HG03432 (cell line): ENCODE measurements at regions not wholly inside any gene's neighbourhood (a gene's known extent, or its start where the extent isn't known, plus 50 kb on each side); places are given as distances from the start of the nearest gene placed in this dataset.

ENCODE experiments used
- ATAC-seq: cut with Tn5 transposase; IDR thresholded peaks from one replicate; pipeline ENCODE4 v1.9.1; 2021; ENCODE audit warnings: mild to moderate bottlenecking, moderate library complexity; ENCODE audit not compliant: unreplicated experiment

DNA sequence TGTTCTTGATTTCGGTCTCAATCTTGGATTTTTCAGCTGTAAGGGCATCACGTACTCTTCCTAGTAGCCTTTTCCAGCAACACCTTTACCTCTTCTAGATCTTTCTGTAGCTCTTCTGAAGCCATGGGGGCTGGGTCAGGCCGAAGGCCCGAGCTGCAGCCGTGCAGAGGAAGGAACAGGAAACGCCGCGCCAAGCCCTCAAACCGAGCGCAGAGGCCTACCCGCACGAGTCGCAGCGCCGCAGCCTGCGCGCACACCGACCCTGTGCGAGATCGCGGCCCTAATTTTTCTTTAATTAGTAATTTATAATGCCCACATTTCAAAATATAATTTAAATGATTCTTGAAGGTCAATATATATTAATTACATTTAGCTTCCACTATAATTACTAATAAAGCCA lies 483.8 kb downstream of the NUP35 start:
- no peak for ATAC-seq

DNA sequence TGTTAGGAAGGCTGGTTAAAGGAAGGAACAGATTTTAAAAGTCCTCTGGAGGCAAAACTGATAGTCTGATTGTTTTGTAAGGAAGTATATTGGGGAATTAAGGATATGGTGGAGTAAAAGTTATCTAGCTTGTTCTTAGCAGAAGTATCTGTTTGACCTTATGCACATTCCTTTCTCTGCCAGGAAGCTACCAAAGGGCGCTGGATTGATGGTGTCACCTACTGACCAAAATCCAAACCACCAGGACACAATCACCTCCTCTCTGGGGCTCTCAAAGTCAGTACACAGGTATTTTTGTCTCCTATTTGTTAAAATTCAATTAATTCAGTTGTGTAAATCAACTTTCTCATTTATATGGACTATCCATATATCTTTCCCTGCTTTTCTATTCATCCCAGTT lies 484.5 kb downstream of the NUP35 start:
- ATAC-seq: no peak

DNA sequence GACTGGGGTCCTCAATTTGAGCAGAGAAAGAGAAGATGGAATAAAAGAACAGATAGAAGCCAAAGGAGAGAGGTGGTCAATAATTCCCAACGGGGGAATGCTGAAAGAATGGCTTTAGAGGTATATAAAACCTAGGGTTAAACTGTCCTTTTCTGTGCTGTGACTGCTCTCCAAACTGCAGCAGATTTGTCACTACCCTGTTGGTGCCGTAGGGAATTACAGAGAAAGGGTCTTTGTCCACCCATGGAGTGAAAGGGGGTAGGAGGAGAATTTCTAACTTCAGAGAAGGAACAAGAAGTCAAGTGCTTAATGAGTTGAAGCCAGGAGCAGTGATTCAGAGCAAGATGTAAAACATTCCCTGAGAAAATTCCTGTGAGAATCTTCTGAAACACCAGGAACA lies 486.5 kb downstream of the NUP35 start:
- no peak for ATAC-seq

DNA sequence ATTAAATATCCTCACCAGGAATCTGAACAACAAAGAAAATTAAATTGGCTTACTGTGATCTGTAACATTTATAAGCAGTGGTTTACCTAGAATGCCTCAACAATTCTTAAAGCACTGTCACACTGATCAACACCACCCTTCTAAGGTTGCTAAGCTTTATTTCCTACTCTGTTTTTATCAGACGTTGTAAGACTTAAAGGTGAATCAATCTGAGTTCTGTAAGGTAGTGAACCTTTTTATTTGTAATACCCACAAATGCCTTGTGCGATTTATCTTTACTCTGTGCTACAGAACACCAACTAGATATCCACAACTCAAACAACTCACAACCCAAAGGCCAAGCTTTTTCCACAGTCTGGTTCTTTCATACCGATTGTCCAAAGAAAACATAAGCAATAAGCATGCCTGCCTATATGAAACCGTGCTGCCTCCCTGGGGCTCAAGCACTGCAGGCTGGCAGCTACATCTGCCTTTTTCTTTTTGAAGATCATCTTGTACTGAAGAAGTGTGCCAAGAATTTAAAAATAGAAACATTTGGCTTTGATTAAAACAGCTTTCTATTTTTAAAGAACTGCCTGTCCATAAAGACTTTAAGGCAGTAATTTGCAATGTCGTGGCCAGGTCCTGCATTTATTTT lies 490.7 kb downstream of the NUP35 start:
- no peak for ATAC-seq

DNA sequence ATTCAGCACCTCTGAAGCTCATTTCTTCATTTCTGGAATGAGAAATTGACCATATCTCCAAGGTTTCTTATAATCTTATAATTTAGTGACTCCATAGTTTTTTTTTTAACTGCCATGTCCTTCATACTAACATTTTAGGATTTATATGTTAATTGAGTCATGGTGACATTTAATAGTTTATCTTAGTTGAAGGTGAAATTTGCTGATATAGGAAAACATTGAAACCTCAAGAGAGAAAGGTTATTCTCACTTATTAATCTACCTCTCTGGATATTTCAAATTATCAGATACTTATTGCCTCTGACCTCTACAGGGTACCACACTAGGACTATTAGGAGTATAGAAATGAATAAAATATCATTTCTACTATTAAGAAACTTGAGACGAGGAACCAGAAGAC lies 499.0 kb downstream of the NUP35 start:
- ATAC-seq: no peak

DNA sequence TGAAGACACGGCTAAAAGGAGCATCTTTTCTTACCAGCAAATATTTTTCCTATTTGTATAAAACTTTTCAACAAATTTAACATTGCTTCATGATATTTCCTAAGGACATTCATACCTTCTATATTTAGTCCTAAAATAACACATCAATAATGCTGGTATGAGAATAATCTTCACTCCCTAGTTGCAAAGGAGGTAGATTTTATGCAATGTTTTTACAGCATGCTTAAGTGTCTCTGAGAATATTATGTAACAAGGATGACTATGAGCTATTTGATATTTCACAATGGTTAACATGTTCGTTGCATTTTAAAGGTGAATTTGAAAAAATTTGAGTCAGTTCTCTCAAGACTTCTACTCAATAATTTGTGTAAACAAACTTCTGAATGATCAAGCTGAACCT lies 506.7 kb downstream of the NUP35 start:
- ATAC-seq: no peak

DNA sequence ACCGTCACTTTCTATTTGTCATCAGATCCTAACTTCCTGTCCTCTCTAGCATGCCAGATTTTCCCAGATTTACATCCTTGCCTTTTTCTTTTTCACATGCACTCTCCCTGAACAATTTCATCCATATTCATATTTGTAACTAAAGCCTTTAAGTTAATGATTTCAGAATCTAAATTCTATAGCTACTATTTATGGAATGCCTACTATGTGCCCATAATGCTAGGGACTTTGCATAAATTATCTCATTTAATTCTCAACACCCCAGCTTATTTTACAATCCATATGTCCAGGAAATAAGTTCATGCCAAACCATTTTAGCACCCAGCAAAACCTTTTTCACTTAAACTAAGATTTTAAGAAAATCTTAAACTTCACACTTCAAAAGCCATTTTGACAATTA lies 531.9 kb downstream of the NUP35 start:
- ATAC-seq: no peak

DNA sequence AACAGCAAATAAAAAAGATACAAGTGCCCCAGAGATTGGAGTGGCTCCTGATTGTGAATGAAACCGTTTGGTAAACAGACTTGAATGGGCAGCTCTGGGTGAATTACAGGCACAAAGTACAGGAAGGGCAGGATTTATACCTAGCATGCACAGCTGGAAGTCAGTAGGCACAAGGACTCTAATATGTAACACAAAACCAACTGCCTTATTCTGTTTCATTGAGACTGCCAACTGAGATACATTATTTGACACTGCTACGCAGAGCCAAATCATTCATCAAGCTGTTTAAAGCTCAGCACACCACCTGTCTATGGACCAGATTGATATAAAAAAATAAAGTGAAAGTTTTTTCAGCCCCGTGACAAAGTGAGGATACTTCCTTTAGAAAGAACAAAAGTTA lies 541.2 kb downstream of the NUP35 start:
- ATAC-seq: no peak

DNA sequence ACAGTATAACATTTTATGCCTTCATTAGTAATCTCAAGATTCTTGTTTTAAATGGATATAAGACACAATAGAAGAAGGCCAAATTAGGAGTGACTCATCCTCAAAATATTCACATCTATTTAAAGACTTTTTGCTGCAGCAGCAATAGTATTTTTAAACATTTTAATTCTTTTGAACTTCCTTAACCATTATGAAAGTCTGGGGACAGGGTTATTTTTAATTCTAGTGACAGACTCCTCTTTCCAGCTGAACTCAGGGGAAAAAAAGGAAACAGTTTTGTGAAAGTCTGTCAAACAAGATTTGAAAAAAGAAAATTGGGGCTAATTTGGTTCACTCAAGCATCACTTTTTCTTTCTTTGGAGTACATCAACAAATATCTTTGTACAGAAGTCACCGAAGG lies 541.8 kb downstream of the NUP35 start:
- ATAC-seq: no peak

DNA sequence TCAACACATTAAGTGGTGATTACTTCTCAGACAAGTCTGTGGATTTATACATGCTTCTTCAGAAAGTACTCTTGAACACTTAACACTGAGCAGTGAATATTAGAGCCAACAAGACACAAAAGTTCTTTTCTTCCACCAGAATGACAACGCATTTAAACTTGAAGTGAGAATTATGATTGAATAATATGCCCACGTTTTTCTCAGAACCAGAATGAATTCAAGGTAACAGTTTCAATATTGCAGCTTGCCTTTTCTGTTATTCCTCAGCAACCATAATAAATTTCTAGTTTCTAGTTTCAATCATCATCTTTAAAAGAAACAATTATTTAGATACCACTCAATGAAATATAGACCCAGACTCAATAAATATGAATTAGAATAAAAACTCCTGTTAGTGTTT lies 547.0 kb downstream of the NUP35 start:
- ATAC-seq: peak; percentile 40

DNA sequence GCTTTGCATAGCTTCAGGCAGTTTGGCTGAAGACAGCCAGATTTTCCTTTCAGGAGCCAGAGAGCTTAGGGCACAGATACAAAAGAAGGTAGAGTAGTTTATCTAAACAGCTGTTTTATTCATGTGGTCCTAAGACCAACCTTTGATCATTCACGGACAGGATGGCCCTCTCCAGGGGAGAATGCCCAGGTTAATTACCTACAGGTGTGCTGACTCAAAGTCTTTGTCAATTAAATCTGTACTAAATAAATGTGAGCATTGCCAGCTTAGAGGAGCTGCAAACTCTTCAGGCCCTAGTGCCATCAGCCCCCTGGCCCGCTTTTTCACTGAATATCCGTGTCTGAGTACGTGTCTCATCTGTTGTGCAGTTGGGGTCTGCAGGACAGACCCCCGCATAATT lies 554.7 kb downstream of the NUP35 start:
- ATAC-seq: no peak

DNA sequence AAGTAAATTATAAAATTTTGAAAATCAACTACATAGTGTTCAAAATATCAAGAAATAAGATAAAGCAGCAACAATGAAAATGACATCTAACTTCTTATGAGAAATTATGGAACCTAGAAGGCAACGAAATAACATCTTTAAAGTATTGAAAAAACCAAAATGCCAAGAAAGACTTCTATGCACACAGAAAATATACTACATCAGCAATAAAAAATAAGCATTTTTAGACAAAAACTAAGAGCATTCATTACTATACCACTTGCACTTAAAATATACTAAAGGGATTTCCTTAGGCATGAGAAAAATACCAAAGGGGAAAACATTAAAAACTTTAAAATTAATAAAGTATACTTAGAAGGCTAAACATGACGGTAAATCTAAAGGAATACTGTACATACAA lies 556.3 kb downstream of the NUP35 start:
- ATAC-seq: no peak

DNA sequence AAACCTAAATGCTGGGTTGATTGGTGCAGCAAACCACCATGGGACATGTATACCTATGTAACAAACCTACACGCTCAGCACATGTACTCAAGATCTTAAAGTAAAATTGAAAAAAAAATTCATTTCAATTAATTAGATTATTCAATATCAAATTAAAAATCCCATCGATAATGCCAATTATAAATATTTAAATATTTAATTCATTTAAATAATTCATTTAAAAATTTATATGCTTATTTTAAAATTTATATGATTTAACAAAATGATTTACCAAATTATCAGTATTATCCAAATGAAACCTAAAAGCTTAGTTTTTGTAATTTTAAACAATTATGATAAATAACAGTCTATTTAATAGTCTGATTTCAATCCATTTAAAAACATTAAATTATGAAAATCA lies 560.4 kb downstream of the NUP35 start:
- ATAC-seq: no peak

DNA sequence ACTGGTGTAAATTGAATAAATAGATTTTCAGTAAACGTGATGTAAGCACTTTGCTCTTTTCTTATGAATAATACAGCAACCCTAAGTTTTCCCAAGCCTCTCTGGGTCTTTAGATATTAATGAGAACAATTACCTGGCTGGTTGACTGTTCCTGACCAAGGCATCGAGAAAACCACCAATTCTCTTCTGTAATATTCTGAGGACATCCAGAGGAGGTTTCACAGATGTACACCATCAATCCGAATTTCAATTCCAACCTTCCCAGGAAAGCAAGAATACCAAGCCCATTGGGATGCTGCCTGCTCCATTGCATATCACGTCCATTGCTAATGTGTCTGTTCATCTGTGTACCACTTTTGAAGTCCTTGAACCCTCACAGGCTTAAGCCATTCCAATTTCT lies 571.8 kb downstream of the NUP35 start:
- ATAC-seq: no peak

DNA sequence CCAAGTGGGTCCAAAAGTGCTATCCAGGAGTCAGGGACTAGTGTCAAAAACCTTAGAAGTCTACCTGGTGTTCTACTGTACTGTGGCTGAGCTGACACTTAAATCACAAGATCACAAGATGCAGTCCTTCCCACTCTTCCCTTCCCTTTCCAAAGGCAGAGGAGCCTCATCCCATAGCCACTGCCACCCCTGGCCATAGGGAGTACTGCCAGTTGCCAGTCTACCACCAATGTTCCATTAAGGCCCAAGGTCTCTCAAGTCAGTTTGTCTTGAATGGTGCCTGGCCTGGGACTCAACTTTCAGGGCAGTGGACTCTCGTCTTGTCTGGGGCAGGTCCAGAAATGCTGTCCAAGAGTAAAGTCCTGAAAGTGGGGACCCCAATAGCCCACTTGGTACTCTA lies 585.6 kb downstream of the NUP35 start:
- no peak for ATAC-seq

DNA sequence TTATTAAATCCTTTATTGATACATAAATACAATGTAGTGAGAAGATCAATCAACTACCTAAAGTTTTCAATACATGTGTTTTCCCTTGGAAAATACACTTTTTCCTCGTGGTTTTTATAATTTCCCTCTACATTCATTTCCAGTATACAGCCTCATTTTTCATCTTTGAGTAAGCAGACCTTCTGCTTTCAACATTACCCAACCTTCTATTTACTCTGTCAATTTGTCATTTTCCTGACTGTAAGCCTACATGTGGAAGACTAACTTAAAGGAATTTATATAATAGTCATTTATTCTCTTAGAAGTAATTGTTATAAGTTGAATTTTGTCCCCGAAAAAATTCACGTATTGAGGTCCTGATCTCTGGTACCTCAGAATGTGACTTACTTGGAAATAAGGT lies 594.0 kb downstream of the NUP35 start:
- ATAC-seq: no peak

DNA sequence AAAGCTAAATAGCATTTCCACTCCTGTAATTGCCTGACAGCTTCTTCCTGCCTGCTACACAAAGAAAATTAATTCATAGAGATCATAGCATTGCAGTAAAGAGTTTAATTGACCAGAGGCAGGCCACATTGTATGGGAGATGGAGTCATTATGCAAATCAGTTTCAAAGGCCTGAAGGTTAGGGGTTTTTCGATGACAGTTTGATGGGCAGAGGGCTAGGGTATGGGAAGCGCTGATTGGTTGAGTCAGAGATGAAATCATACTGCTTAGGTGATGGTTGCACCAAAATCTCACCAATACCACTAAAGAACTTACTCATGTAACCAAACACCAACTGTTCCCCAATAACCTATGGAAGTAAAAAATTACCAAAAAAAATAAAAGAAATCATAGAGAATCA lies 599.0 kb downstream of the NUP35 start:
- ATAC-seq: no peak

DNA sequence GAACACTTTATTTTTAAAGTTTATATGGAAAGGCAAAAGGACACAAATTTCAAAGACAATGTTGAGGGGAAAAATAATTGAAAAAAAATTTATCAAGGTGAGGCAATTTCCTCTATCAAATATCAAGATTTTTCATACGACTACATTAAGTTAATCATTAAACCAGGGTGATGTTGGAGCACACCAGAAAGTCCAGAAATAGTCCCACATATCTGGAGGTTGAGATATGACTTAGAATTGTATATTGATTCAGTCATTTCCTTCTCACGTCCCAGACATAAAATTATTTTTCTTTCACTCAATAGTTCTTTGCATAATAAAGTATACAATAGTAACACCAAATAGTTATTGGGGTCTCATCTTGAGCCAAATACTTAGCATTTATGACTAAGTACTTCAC lies 605.1 kb downstream of the NUP35 start:
- no peak for ATAC-seq

DNA sequence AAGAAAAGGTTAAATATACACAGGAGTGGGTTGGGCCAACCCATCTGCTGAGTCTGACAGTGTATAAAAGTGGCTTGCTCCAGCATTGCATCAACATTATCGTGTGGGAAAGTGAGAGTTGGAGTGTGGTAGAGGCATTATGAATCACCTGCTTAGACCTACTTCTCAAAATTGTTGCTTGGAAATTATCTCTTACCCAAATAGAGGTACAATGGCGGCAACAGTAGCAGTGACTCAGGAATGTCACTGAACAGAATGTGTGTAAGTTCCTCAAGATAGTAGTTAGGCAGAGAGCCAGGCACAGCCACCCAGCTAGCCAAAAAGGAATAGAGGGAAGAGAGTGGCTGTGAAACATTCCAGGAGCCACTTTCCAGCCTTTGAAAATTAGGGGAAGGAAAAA lies 616.0 kb downstream of the NUP35 start:
- ATAC-seq: no peak

DNA sequence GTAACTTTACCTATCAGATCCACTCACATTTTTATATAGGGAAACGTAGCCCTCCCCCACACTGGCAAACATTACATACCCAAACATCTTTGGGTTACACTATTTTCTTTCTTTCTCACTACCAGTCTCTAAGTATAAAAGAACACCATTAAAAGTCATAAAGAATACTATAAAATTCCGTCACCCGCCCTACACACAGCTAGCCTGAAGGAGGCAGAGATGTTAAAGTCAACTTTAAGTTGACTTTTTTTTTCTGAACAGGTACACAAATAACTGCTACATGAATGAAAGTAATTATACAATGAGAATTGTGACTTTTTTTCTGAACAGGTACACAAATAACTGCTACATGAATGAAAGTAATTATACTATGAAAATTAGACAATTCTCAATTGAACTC lies 628.3 kb downstream of the NUP35 start:
- no peak for ATAC-seq

DNA sequence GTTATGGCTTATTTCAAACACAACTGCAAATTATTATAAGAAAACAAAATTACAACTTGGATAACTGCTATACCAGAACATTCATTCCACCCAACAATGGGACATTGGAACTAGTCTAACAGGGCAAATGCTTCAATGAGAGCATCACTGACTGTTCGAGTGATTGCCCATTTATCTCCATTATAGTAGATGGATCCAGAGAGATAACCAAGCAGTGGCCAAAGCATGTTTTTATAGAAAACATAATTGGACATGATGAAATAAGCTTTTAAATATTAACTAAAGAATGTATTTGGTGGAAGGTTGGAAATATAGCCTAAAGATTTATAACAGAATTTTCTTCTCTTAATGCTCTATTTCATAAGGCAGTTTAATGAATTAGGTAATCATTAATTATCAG lies 634.8 kb downstream of the NUP35 start:
- ATAC-seq: no peak

DNA sequence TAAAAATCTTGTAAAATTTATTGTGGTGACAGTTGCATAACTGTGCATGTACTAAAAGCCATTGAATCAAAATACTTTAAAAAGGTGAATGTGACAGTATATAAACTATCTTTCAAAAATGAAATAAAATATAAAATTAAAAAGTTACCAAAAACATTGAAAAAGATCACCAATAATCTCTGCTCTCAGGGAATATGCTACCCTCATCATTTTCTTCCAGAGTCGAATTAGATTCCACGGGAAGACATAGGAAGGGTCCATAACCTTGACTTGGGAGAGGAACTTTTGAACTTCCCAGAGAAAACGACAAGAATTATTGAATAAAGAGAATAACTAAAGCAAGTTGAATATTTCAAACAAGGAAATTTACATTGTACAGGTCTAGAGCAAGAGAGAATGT lies 649.5 kb downstream of the NUP35 start:
- no peak for ATAC-seq

DNA sequence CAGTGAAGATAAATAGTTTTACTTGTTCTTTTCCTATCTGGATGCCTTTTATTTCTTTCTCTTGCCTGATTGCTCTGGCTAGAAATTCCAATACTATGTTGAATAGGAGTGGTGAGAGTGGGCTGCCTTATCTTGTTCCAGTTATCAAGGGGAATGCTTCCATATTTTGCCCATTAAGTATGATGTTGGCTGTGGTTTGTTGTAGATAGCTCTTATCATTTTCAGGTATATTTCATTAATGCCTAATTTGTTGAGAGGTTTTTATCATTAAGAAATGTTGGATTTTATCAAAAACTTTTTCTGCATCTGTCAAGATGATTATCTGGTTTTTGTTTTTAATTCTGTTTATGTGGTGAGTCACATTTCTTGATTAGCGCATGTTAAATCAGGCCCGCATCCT lies 655.8 kb downstream of the NUP35 start:
- no peak for ATAC-seq

DNA sequence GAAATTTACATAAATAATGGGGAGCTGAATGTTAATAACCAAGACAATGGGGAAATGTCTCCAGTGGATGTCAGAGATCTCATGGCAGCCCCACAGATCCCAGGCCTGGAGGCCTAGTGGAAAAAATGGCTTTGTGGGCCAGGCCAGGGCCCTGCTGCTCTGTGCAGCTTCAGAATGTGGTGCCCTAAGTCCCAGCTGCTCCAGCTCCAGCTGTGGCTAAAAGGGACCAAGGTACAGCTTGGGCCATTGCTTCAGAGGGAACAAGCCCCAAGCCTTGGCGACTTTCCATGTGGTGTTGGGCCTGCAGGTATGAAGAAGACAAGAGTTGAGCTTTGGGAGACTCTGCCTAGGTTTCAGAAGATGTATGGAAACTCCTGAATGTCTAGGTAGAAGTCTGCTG lies 658.2 kb downstream of the NUP35 start:
- no peak for ATAC-seq
